ENCODE measurements at regions not wholly inside any gene's neighbourhood (a gene's known extent, or its start where the extent isn't known, plus 50 kb on each side); places are given as distances from the start of the nearest gene placed in this dataset.
"Not testable (repeated sequence)": the region's sequence is repeated elsewhere in the genome, so short reads cannot be mapped to it uniquely, and the experiment has no call there.

DNA sequence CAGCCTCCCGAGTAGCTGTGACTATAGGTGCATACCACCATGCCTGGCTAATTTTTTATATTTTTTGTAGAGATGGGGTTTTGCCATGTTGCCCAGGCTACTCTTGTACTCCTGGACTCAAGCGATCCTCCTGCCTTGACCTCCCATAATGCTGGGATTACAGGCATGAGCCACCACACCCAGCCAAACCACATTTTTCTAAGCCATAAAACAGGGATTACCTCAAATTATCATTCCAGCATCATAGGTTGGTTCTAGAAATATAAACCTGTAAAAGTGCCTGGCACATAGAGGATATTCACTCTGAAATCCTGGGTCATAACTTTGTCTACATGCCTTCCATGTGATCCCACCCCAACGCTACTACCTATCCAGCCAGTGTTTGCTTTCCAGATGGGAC lies 59.4 kb upstream of the JAK1 start:
- Histone ChIP-seq H3K9me3 (ENCODE audit: low read length) (no peaks in the 10 kb centered on the region), H3K4me1 (ENCODE audit: insufficient read depth, low read length, poor library complexity, severe bottlenecking) (no peaks in the 10 kb centered on the region), H2AFZ (ENCODE audit: low read length) (no peak overlapping the region), H4K20me1 (ENCODE audit: insufficient read depth, low read length) (no peaks in the 10 kb centered on the region), H3K36me3 (ENCODE audit: insufficient read depth, low read length) (no peaks in the 10 kb centered on the region), H3K27ac (ENCODE audit: low read depth, low read length, poor library complexity, severe bottlenecking) (no peak overlapping the region), H3K79me2 (ENCODE audit: insufficient read depth, low read depth, low read length) (no peaks in the 10 kb centered on the region), H3K9me2 (ENCODE audit: insufficient read depth, low read length) (no peaks in the 10 kb centered on the region), H3K4me2 (ENCODE audit: low read length) (no peak overlapping the region), H3K4me3 (ENCODE audit: low read depth, low read length, poor library complexity, severe bottlenecking) (no peak overlapping the region)
- TF ChIP-seq EZH2phosphoT487 (IDR thresholded peaks at IDR 0.05; ENCODE audit: borderline replicate concordance, low read depth, low read length) (no peak), CTCF (conservative IDR thresholded peaks at IDR 0.05; ENCODE audit: low read length) (no peak)
- ChIA-PET POLR2A (no interaction called here), CTCF (ENCODE audit: unreplicated experiment) (no interaction called here)
- intact Hi-C loops (cut with micrococcal nuclease; ENCODE audit: unreplicated experiment): no loop called here
- no TSS peak for BruUV-seq (replicated peaks)
- DNase-seq (ENCODE audit: low spot score): no peak

GRCh38 chr1:65026235-65026634 lies 59.9 kb upstream of the JAK1 start:
- TF ChIP-seq CTCF (conservative IDR thresholded peaks at IDR 0.05; ENCODE audit: low read length): no peak
- no peak for TF ChIP-seq EZH2phosphoT487 (IDR thresholded peaks at IDR 0.05; ENCODE audit: borderline replicate concordance, low read depth, low read length)
- no peak for DNase-seq (ENCODE audit: low spot score)
- no TSS peak for BruUV-seq (replicated peaks)
- ChIA-PET CTCF (ENCODE audit: unreplicated experiment) (no interaction called here), POLR2A (interaction anchor here (0.6 kb wide), 1 partner anchor 1256 kb away, joined by 3 read pairs; no protein-coding TSS in a partner anchor)
- Histone ChIP-seq H3K9me2 (ENCODE audit: insufficient read depth, low read length) (no peaks in the 10 kb centered on the region), H3K4me3 (ENCODE audit: low read depth, low read length, poor library complexity, severe bottlenecking) (no peak overlapping the region), H3K4me1 (ENCODE audit: insufficient read depth, low read length, poor library complexity, severe bottlenecking) (no peaks in the 10 kb centered on the region), H3K27ac (ENCODE audit: low read depth, low read length, poor library complexity, severe bottlenecking) (no peak overlapping the region), H3K36me3 (ENCODE audit: insufficient read depth, low read length) (no peaks in the 10 kb centered on the region), H3K79me2 (ENCODE audit: insufficient read depth, low read depth, low read length) (no peaks in the 10 kb centered on the region), H3K9me3 (ENCODE audit: low read length) (no peaks in the 10 kb centered on the region), H2AFZ (ENCODE audit: low read length) (no peak overlapping the region), H3K4me2 (ENCODE audit: low read length) (no peak overlapping the region), H4K20me1 (ENCODE audit: insufficient read depth, low read length) (no peaks in the 10 kb centered on the region)
- intact Hi-C loops (cut with micrococcal nuclease; ENCODE audit: unreplicated experiment): no loop called here

DNA sequence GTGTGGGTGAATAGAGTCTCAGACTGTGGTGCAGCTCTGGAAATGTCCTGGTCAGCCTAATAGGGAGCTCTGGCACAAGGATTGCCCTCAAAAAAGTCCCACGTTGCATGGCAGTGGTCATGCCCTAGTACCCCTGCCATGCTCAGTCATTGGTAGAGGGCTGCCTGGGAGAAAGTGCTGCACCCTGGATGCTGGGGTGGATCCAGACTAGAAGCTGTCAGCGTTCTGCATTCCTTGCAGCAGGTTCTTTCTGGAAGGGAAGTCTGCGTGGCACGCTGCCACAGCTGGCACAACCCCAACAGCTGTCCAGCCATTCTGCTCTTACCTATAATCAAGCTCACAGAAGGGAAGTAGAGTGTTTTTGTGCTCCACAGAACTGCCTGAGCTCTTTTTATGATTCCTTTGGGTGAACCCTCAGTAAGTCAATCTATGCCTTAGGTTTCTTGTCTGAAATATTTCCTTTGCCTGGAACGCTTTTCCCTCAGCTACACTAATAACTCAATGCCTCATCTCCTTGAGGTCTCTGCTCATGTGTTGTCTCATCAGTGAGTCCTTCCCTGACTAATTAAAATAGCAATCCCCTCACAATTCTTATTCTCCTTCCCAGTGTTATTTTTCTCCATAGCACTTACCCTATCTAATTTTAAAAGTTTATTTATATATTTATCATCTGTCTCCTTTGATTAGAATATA lies 61.5 kb upstream of the JAK1 start:
- H3K79me2 ChIP-seq (ENCODE audit: insufficient read depth, low read depth, low read length): no peaks in the 10 kb centered on the region
- ChIA-PET CTCF (ENCODE audit: unreplicated experiment) (no interaction called here), POLR2A (interaction anchor here (1.0 kb wide), 1 partner anchor 10 kb away, joined by 4 read pairs; no protein-coding TSS in a partner anchor)
- no peak for TF ChIP-seq CTCF (conservative IDR thresholded peaks at IDR 0.05; ENCODE audit: low read length)
- no peak for TF ChIP-seq EZH2phosphoT487 (IDR thresholded peaks at IDR 0.05; ENCODE audit: borderline replicate concordance, low read depth, low read length)
- H3K9me3 ChIP-seq (ENCODE audit: low read length): no peaks in the 10 kb centered on the region
- H3K9me2 ChIP-seq (ENCODE audit: insufficient read depth, low read length): no peaks in the 10 kb centered on the region
- no peaks in the 10 kb centered on the region for H4K20me1 ChIP-seq (ENCODE audit: insufficient read depth, low read length)
- DNase-seq (ENCODE audit: low spot score): no peak
- H3K4me3 ChIP-seq (ENCODE audit: low read depth, low read length, poor library complexity, severe bottlenecking): no peak overlapping the region
- no peak overlapping the region for H3K4me2 ChIP-seq (ENCODE audit: low read length)
- no peak overlapping the region for H2AFZ ChIP-seq (ENCODE audit: low read length)
- no peaks in the 10 kb centered on the region for H3K36me3 ChIP-seq (ENCODE audit: insufficient read depth, low read length)
- H3K4me1 ChIP-seq (ENCODE audit: insufficient read depth, low read length, poor library complexity, severe bottlenecking): no peaks in the 10 kb centered on the region
- intact Hi-C loops (cut with micrococcal nuclease; ENCODE audit: unreplicated experiment): no loop called here
- H3K27ac ChIP-seq (ENCODE audit: low read depth, low read length, poor library complexity, severe bottlenecking): no peak overlapping the region
- BruUV-seq (replicated peaks): no TSS peak

GRCh38 chr1:65029434-65029833 lies 63.1 kb upstream of the JAK1 start:
- H3K36me3 ChIP-seq (ENCODE audit: insufficient read depth, low read length); H3K9me2 ChIP-seq (ENCODE audit: insufficient read depth, low read length); H4K20me1 ChIP-seq (ENCODE audit: insufficient read depth, low read length); DNase-seq (ENCODE audit: low spot score); H2AFZ ChIP-seq (ENCODE audit: low read length); H3K27ac ChIP-seq (ENCODE audit: low read depth, low read length, poor library complexity, severe bottlenecking); CTCF ChIA-PET (ENCODE audit: unreplicated experiment); H3K4me3 ChIP-seq (ENCODE audit: low read depth, low read length, poor library complexity, severe bottlenecking); H3K79me2 ChIP-seq (ENCODE audit: insufficient read depth, low read depth, low read length); H3K4me1 ChIP-seq (ENCODE audit: insufficient read depth, low read length, poor library complexity, severe bottlenecking); H3K9me3 ChIP-seq (ENCODE audit: low read length); H3K4me2 ChIP-seq (ENCODE audit: low read length); BruUV-seq (replicated peaks); intact Hi-C loops (cut with micrococcal nuclease; ENCODE audit: unreplicated experiment): not testable (repeated sequence)
- POLR2A ChIA-PET: interaction anchor here (1.1 to 1.5 kb wide), 2 partner anchors 25 to 63 kb away, joined by 3 read pairs; partner anchors contain the start of gene JAK1
